HepG2 (cell line): ENCODE measurements at regions not wholly inside any gene's neighbourhood (a gene's known extent, or its start where the extent isn't known, plus 50 kb on each side); places are given as distances from the start of the nearest gene placed in this dataset.

Source experiments
- ATAC-seq: fragments of 200-7000 bp; cut with Tn5 transposase; 3 replicates; pipeline ENCODE4 v1.9.1; 2020; ENCODE audit warnings: mild to moderate bottlenecking, moderate library complexity
- BruUV-seq: library from RNA; stranded (reverse); fragments of 400-500 nt; replicated peaks from 2 replicates; lab custom pipeline; 2021; lab: Mats Ljungman, UMichigan
- CTCF ChIA-PET: fragments of 300-600 bp; formaldehyde crosslinking; extraction: SDS; loops from one replicate; lab custom pipeline; 2021; ENCODE audit warnings: low total read pairs, inconsistent platforms, low intra/inter-chr PET ratio; lab: Yijun Ruan, JAX
- POLR2A ChIA-PET: fragments of 350-600 bp; sonication (Branson Sonifier 250); formaldehyde crosslinking; loops from one replicate; lab custom pipeline; 2020; ENCODE audit warnings: antibody characterized with exemption, inconsistent platforms; lab: Yijun Ruan, JAX
- DNase-seq: peaks from one replicate; pipeline ENCODE4 v3.0.0-alpha.2; 2015; ENCODE audit warnings: low spot score
- FAIRE-seq: peaks from 3 replicates; lab custom pipeline; 2011; peaks lifted over from hg19 to GRCh38; lab: Jason Lieb, UNC
- H2AFZ ChIP-seq: one replicate; pipeline ENCODE4 v1.6.1; 2011; ENCODE audit warnings: low read length, inconsistent platforms
- H3K27ac ChIP-seq: fragments of 300-600 bp; 3 replicates; pipeline ENCODE4 v1.8.0; 2011; ENCODE audit warnings: mixed run types, mild to moderate bottlenecking, mixed read lengths, low read length, inconsistent platforms; ENCODE audit not compliant: insufficient read depth; ENCODE audit errors: extremely low read length
- H3K27me3 ChIP-seq, 2 experiments: fragments of 200-600 bp in 1 of 2; 2 replicates in 1 of 2; 3 replicates in 1 of 2; pipeline versions ENCODE4 v1.6.0 to v1.8.0; 2011; ENCODE audit warnings: low read length in 2 of 2, mild to moderate bottlenecking in 2 of 2, moderate library complexity in 2 of 2, inconsistent platforms in 1 of 2; ENCODE audit not compliant: insufficient read depth in 2 of 2, control insufficient read depth in 1 of 2
- H3K36me3 ChIP-seq, 2 experiments: fragments of 200-600 bp in 1 of 2; replicated peaks in 1 of 2; 2 replicates in 1 of 2; 3 replicates in 1 of 2; pipeline versions ENCODE4 v1.5.1 to v1.8.0; 2011; ENCODE audit warnings: low read length in 2 of 2, inconsistent platforms in 1 of 2; ENCODE audit not compliant: insufficient read depth in 2 of 2, control insufficient read depth in 1 of 2
- H3K4me1 ChIP-seq: 2 replicates; pipeline ENCODE4 v1.5.1; 2012; ENCODE audit warnings: low read length, inconsistent platforms; ENCODE audit not compliant: insufficient read depth
- H3K4me2 ChIP-seq: 2 replicates; pipeline ENCODE4 v1.6.0; 2011; ENCODE audit warnings: low read depth, low read length, inconsistent platforms
- H3K4me3 ChIP-seq, 3 experiments: fragments of 200-600 bp in 1 of 3; sonication (generic), shearing (Covaris generic) in 1 of 3; replicated peaks in 1 of 3; 2 replicates each; pipeline ENCODE4 v1.5.1; 2011 to 2016; ENCODE audit warnings: low read length in 3 of 3, inconsistent platforms in 2 of 3, low read depth in 2 of 3, mild to moderate bottlenecking in 2 of 3, control low read depth in 1 of 3, mixed read lengths in 1 of 3; ENCODE audit not compliant: insufficient read depth in 1 of 3
- H3K79me2 ChIP-seq: one replicate; pipeline ENCODE4 v1.6.1; 2011; ENCODE audit warnings: low read length, inconsistent platforms; ENCODE audit not compliant: insufficient read depth
- H3K9ac ChIP-seq: 2 replicates; pipeline ENCODE4 v1.6.0; 2011; ENCODE audit warnings: mild to moderate bottlenecking, low read depth, low read length, inconsistent platforms; ENCODE audit not compliant: insufficient read depth
- H3K9me3 ChIP-seq: 2 replicates; pipeline ENCODE4 v1.5.1; 2012; ENCODE audit warnings: mild to moderate bottlenecking, low read length
- H4K20me1 ChIP-seq: 2 replicates; pipeline ENCODE4 v1.6.0; 2011; ENCODE audit warnings: inconsistent platforms, mild to moderate bottlenecking, low read length, moderate library complexity; ENCODE audit not compliant: insufficient read depth
- ADNP ChIP-seq: sonication (generic); formaldehyde crosslinking; IDR thresholded peaks from 2 replicates; pipeline ENCODE4 v1.4.0; 2020; ENCODE audit warnings: missing genetic modification reagents
- EHMT2 ChIP-seq: fragments of 200-600 bp; sonication (generic); IDR thresholded peaks from 2 replicates; pipeline ENCODE4 v1.7.0; 2017; ENCODE audit warnings: antibody characterized with exemption, low read depth, low read length, borderline replicate concordance
- ELF4 ChIP-seq: sonication (generic); formaldehyde crosslinking; IDR thresholded peaks from 2 replicates; pipeline ENCODE4 v1.5.0; 2020; ENCODE audit warnings: missing genetic modification reagents, mild to moderate bottlenecking, moderate library complexity, borderline replicate concordance
- ESRRA ChIP-seq: sonication (generic); formaldehyde crosslinking; IDR thresholded peaks from 2 replicates; pipeline ENCODE4 v1.5.1; 2020; ENCODE audit warnings: mild to moderate bottlenecking, low read depth, missing genetic modification reagents
- ETS1 ChIP-seq: sonication (generic); formaldehyde crosslinking; IDR thresholded peaks from 2 replicates; pipeline ENCODE4 v1.4.0; 2020; ENCODE audit warnings: missing genetic modification reagents
- EZH2 ChIP-seq: conservative IDR thresholded peaks from 2 replicates; pipeline ENCODE4 v1.6.1; 2012; ENCODE audit warnings: mild to moderate bottlenecking, low read depth, low read length, moderate library complexity
- FIP1L1 ChIP-seq: fragments of 200-400 bp; formaldehyde crosslinking; IDR thresholded peaks from 2 replicates; pipeline ENCODE4 v1.6.1; 2018; ENCODE audit warnings: low read depth, mild to moderate bottlenecking, low read length, moderate library complexity, borderline replicate concordance; ENCODE audit not compliant: insufficient read depth
- GABPB1 ChIP-seq: IDR thresholded peaks from 2 replicates; pipeline ENCODE4 v1.6.1; 2016; ENCODE audit warnings: mild to moderate bottlenecking, missing genetic modification reagents, moderate library complexity, missing compliant biosample characterization
- KMT2B ChIP-seq: IDR thresholded peaks from 2 replicates; pipeline ENCODE4 v1.6.1; 2016; ENCODE audit warnings: missing genetic modification reagents, missing compliant biosample characterization
- MYC ChIP-seq: sonication (generic); formaldehyde crosslinking; IDR thresholded peaks from 2 replicates; pipeline ENCODE4 v1.9.0; 2021; ENCODE audit warnings: missing genetic modification reagents, borderline replicate concordance
- RFXANK ChIP-seq: IDR thresholded peaks from 2 replicates; pipeline ENCODE4 v1.6.1; 2016
- RNF219 ChIP-seq: sonication (generic); formaldehyde crosslinking; IDR thresholded peaks from 2 replicates; pipeline ENCODE4 v1.5.0; 2020; ENCODE audit warnings: mild to moderate bottlenecking, missing genetic modification reagents
- ZNF552 ChIP-seq: sonication (generic); formaldehyde crosslinking; IDR thresholded peaks from 2 replicates; pipeline ENCODE4 v1.9.0; 2022; ENCODE audit warnings: missing genetic modification reagents, mild to moderate bottlenecking, borderline replicate concordance
- ZNF781 ChIP-seq: sonication (generic); formaldehyde crosslinking; IDR thresholded peaks from 2 replicates; pipeline ENCODE4 v1.5.1; 2020; ENCODE audit warnings: borderline replicate concordance, mild to moderate bottlenecking, missing genetic modification reagents; ENCODE audit errors: not compliant biosample characterization
- ZNF883 ChIP-seq: sonication (generic); formaldehyde crosslinking; IDR thresholded peaks from 2 replicates; pipeline ENCODE4 v1.5.1; 2020; ENCODE audit warnings: mild to moderate bottlenecking, missing genetic modification reagents; ENCODE audit errors: not compliant biosample characterization
- WGBS: methylation state at CpG from one replicate; pipeline ENCODE4 v1.1.6; 2017; ENCODE audit warnings: low lambda C conversion rate; 5-methylcytosine and 5-hydroxymethylcytosine counted together
- in situ Hi-C: cut with HindIII; loops from 2 replicates; pipeline ENCODE4 v1.10.0; 2017; ENCODE audit warnings: low pct_unique_long_range_greater_than_20kb; ENCODE audit not compliant: extremely low pct_ligation_motif_present
- intact Hi-C: fragments of 100-400 bp; cut with micrococcal nuclease; formaldehyde crosslinking; loops from one replicate; pipeline ENCODE4 v1.10.0; 2022; ENCODE audit not compliant: unreplicated experiment

GRCh38 chr4:147299205-147299604, 181.7 kb upstream of the EDNRA start:
- Histone ChIP-seq H2AFZ (no peak overlapping the region), H3K9ac (no peak overlapping the region), H3K79me2 (no peaks in the 10 kb centered on the region), H3K4me2 (no peak overlapping the region), H4K20me1 (no peaks in the 10 kb centered on the region)
- in situ Hi-C loops: no loop called here
- no peak for DNase-seq
- TF ChIP-seq GABPB1 (no peak), ZNF883 (CRISPR knock-in tag) (no peak), RNF219 (CRISPR knock-in tag) (no peak), EZH2 (no peak), ETS1 (CRISPR knock-in tag) (no peak), EHMT2 (no peak), ELF4 (CRISPR knock-in tag) (no peak), RFXANK (CRISPR knock-in tag) (no peak), MYC (CRISPR knock-in tag) (no peak), ADNP (CRISPR knock-in tag) (no peak), KMT2B (CRISPR knock-in tag) (no peak), ZNF781 (CRISPR knock-in tag) (no peak), ESRRA (no peak), FIP1L1 (no peak), ZNF552 (CRISPR knock-in tag) (no peak)
- TF ChIP-seq, all 625 proteins: peak for 0
- no TSS peak for BruUV-seq
- H3K9me3 ChIP-seq: no peaks in the 10 kb centered on the region
- intact Hi-C loops: no loop called here
- no peaks in the 10 kb centered on the region for H3K4me1 ChIP-seq
- H3K36me3 ChIP-seq: no peaks in the 10 kb centered on the region
- H3K4me3 ChIP-seq: no peak overlapping the region
- no peak overlapping the region for H3K27ac ChIP-seq
- H3K27me3 ChIP-seq: no peaks in the 10 kb centered on the region
- CTCF ChIA-PET: no interaction called here
- POLR2A ChIA-PET: no interaction called here
- FAIRE-seq (no peak), ATAC-seq (no peak)
- 0% methylated on average over 1 of the region's 1 CpG for WGBS
